H9 (cell line): ENCODE measurements at regions not wholly inside any gene's neighbourhood (a gene's known extent, or its start where the extent isn't known, plus 50 kb on each side); places are given as distances from the start of the nearest gene placed in this dataset.

Experiments used
- DNase-seq: peaks from one replicate; pipeline ENCODE4 v3.0.0-alpha.2; 2017
- H2AFZ ChIP-seq: one replicate; pipeline ENCODE4 v1.6.1; 2013; ENCODE audit warnings: mild to moderate bottlenecking, low read length, control low read depth, moderate library complexity
- H2AK5ac ChIP-seq: 2 replicates; pipeline ENCODE4 v1.6.1; 2013; ENCODE audit warnings: low read length, control low read depth, mixed read lengths; ENCODE audit not compliant: insufficient read length
- H2BK120ac ChIP-seq: one replicate; pipeline ENCODE4 v1.6.1; 2013; ENCODE audit warnings: low read depth, mild to moderate bottlenecking, low read length, control low read depth, inconsistent platforms; ENCODE audit not compliant: poor library complexity, severe bottlenecking
- H2BK12ac ChIP-seq: 2 replicates; pipeline ENCODE4 v1.6.1; 2013; ENCODE audit warnings: low read length, control low read depth, mixed read lengths, low read depth; ENCODE audit not compliant: insufficient read length
- H2BK15ac ChIP-seq: 2 replicates; pipeline ENCODE4 v1.6.1; 2013; ENCODE audit warnings: low read depth, low read length, control low read depth
- H2BK20ac ChIP-seq: one replicate; pipeline ENCODE4 v1.6.1; 2013; ENCODE audit warnings: low read depth, mild to moderate bottlenecking, low read length, control low read depth, inconsistent platforms; ENCODE audit not compliant: poor library complexity, severe bottlenecking
- H2BK5ac ChIP-seq: 2 replicates; pipeline ENCODE4 v1.6.1; 2013; ENCODE audit warnings: low read length, control low read depth, mixed read lengths; ENCODE audit not compliant: insufficient read length
- H3K14ac ChIP-seq: 2 replicates; pipeline ENCODE4 v1.6.1; 2013; ENCODE audit warnings: low read length, control low read depth; ENCODE audit not compliant: insufficient read depth
- H3K18ac ChIP-seq: 2 replicates; pipeline ENCODE4 v1.6.1; 2013; ENCODE audit warnings: low read depth, mild to moderate bottlenecking, mixed read lengths, low read length, control low read depth; ENCODE audit not compliant: insufficient read length
- H3K23ac ChIP-seq: 2 replicates; pipeline ENCODE4 v1.6.1; 2013; ENCODE audit warnings: low read length, control low read depth, mixed read lengths, low read depth; ENCODE audit not compliant: insufficient read length
- H3K23me2 ChIP-seq: 2 replicates; pipeline ENCODE4 v1.6.1; 2013; ENCODE audit warnings: low read depth, mild to moderate bottlenecking, mixed read lengths, low read length, control low read depth; ENCODE audit not compliant: insufficient read length, poor library complexity, severe bottlenecking
- H3K27ac ChIP-seq: 2 replicates; pipeline ENCODE4 v1.5.1; 2013; ENCODE audit warnings: low read length, control low read depth, mixed read lengths, low read depth; ENCODE audit not compliant: insufficient read length
- H3K27me3 ChIP-seq: 2 replicates; pipeline ENCODE4 v1.6.1; 2013; ENCODE audit warnings: low read length, control low read depth, inconsistent platforms; ENCODE audit not compliant: insufficient read depth
- H3K4ac ChIP-seq: 2 replicates; pipeline ENCODE4 v1.6.1; 2013; ENCODE audit warnings: low read depth, mild to moderate bottlenecking, control low read depth, inconsistent platforms, low read length, moderate library complexity
- H3K4me1 ChIP-seq: 2 replicates; pipeline ENCODE4 v1.6.1; 2013; ENCODE audit warnings: low read length, control low read depth, inconsistent platforms; ENCODE audit not compliant: insufficient read depth
- H3K4me2 ChIP-seq: 2 replicates; pipeline ENCODE4 v1.6.1; 2013; ENCODE audit warnings: low read length, control low read depth, mixed read lengths; ENCODE audit not compliant: insufficient read length, insufficient read depth
- H3K56ac ChIP-seq: 2 replicates; pipeline ENCODE4 v1.6.1; 2013; ENCODE audit warnings: low read depth, mild to moderate bottlenecking, mixed read lengths, low read length, control low read depth; ENCODE audit not compliant: insufficient read length
- H3K79me1 ChIP-seq: 2 replicates; pipeline ENCODE4 v1.6.1; 2013; ENCODE audit warnings: low read depth, mild to moderate bottlenecking, moderate library complexity, low read length, control low read depth, inconsistent platforms; ENCODE audit not compliant: insufficient read depth, poor library complexity, severe bottlenecking
- H3K79me2 ChIP-seq: 2 replicates; pipeline ENCODE4 v1.6.1; 2013; ENCODE audit warnings: low read length, control low read depth, inconsistent platforms; ENCODE audit not compliant: insufficient read depth
- H3K9ac ChIP-seq: 2 replicates; pipeline ENCODE4 v1.6.1; 2013; ENCODE audit warnings: low read length, control low read depth, mixed read lengths; ENCODE audit not compliant: insufficient read length; ENCODE audit errors: extremely low read depth
- H3K9me3 ChIP-seq: one replicate; pipeline ENCODE4 v1.6.1; 2013; ENCODE audit warnings: low read depth, low read length, inconsistent platforms; ENCODE audit not compliant: control insufficient read depth
- H3T11ph ChIP-seq: one replicate; pipeline ENCODE4 v1.6.1; 2013; ENCODE audit warnings: mild to moderate bottlenecking, low read length, control low read depth, inconsistent platforms
- H4K20me1 ChIP-seq: one replicate; pipeline ENCODE4 v1.6.1; 2013; ENCODE audit not compliant: control insufficient read depth, insufficient read length, insufficient read depth
- H4K5ac ChIP-seq: 2 replicates; pipeline ENCODE4 v1.6.1; 2013; ENCODE audit warnings: low read depth, mild to moderate bottlenecking, mixed read lengths, low read length, control low read depth; ENCODE audit not compliant: insufficient read length
- H4K8ac ChIP-seq: replicated peaks from 2 replicates; pipeline ENCODE4 v1.6.1; 2013; ENCODE audit warnings: low read length, control low read depth, mixed read lengths, low read depth; ENCODE audit not compliant: insufficient read length
- H4K91ac ChIP-seq: 2 replicates; pipeline ENCODE4 v1.6.1; 2013; ENCODE audit warnings: low read depth, mild to moderate bottlenecking, moderate library complexity, mixed read lengths, low read length, control low read depth; ENCODE audit not compliant: insufficient read length
- H3K27ac Mint-ChIP-seq, 3 experiments: 2 replicates in 2 of 3; 3 replicates in 1 of 3; pipeline ENCODE4 v1.8.0; 2020 to 2021; ENCODE audit warnings: mixed read lengths in 3 of 3, mild to moderate bottlenecking in 1 of 3, moderate library complexity in 1 of 3
- H3K27me3 Mint-ChIP-seq: 2 replicates; pipeline ENCODE4 v1.8.0; 2021; ENCODE audit warnings: low read depth, mild to moderate bottlenecking, moderate library complexity, mixed read lengths
- H3K36me3 Mint-ChIP-seq, 3 experiments: 2 replicates in 2 of 3; 3 replicates in 1 of 3; pipeline ENCODE4 v1.8.0; 2020 to 2021; ENCODE audit warnings: low read depth in 3 of 3, mixed read lengths in 3 of 3; ENCODE audit not compliant: insufficient read depth in 1 of 3
- H3K4me1 Mint-ChIP-seq, 2 experiments: 2 replicates each; pipeline ENCODE4 v1.8.0; 2020; ENCODE audit warnings: mixed read lengths in 2 of 2
- H3K4me3 Mint-ChIP-seq, 2 experiments: 2 replicates in 1 of 2; 3 replicates in 1 of 2; pipeline ENCODE4 v1.8.0; 2020 to 2021; ENCODE audit warnings: mild to moderate bottlenecking in 2 of 2, mixed read lengths in 2 of 2, moderate library complexity in 1 of 2
- H3K9me3 Mint-ChIP-seq, 2 experiments: 2 replicates in 1 of 2; 3 replicates in 1 of 2; pipeline ENCODE4 v1.8.0; 2020; ENCODE audit warnings: mild to moderate bottlenecking in 2 of 2, mixed read lengths in 2 of 2, moderate library complexity in 1 of 2
- CTCF ChIP-seq: fragments of 200-600 bp; sonication (generic); conservative IDR thresholded peaks from 3 replicates; pipeline ENCODE4 v1.8.0; 2021; ENCODE audit warnings: antibody characterized with exemption, mild to moderate bottlenecking

- H2BK12ac ChIP-seq, result no peak overlapping the region
- H3K9me3 ChIP-seq, result no peaks in the 10 kb centered on the region
- no peak for DNase-seq
- no peak overlapping the region for H3K4me2 ChIP-seq
- no peaks in the 10 kb centered on the region for H3K79me1 ChIP-seq
- H3K4me1 ChIP-seq, result no peaks in the 10 kb centered on the region
- H3K4ac ChIP-seq, result no peak overlapping the region
- Mint-ChIP-seq H3K36me3 (no peaks in the 10 kb centered on the region; a peak in 1 of 7 replicates), H3K9me3 (no peaks in the 10 kb centered on the region), H3K27me3 (no peaks in the 10 kb centered on the region; the same call in 1 of the 2 replicates), H3K27ac (no peak overlapping the region), H3K4me3 (no peak overlapping the region), H3K4me1 (no peaks in the 10 kb centered on the region)
- no peak overlapping the region for H3K27ac ChIP-seq
- no peak overlapping the region for H3K14ac ChIP-seq
- no peak overlapping the region for H3T11ph ChIP-seq
- H4K8ac ChIP-seq, result no peak overlapping the region
- H2BK5ac ChIP-seq, result no peak overlapping the region
- no peak overlapping the region for H2AFZ ChIP-seq
- H3K23me2 ChIP-seq, result no peaks in the 10 kb centered on the region
- H3K9ac ChIP-seq, result no peak overlapping the region
- no peak overlapping the region for H2AK5ac ChIP-seq
- no peaks in the 10 kb centered on the region for H4K20me1 ChIP-seq
- no peak for TF ChIP-seq CTCF
- no peak overlapping the region for H3K56ac ChIP-seq
- no peak overlapping the region for H4K5ac ChIP-seq
- no peak overlapping the region for H4K91ac ChIP-seq
- no peak overlapping the region for H2BK120ac ChIP-seq
- H2BK15ac ChIP-seq, result no peak overlapping the region
- H3K27me3 ChIP-seq, result no peaks in the 10 kb centered on the region
- no peaks in the 10 kb centered on the region for H3K79me2 ChIP-seq
- no peak overlapping the region for H2BK20ac ChIP-seq
- H3K18ac ChIP-seq, result no peak overlapping the region
- H3K23ac ChIP-seq, result no peak overlapping the region
Observed at GRCh38 chr1:82319546-82319945, 518.8 kb downstream of the ADGRL2 start.
